Heart left ventricle (tissue), 16 donors: ENCODE measurements at regions not wholly inside any gene's neighbourhood (a gene's known extent, or its start where the extent isn't known, plus 50 kb on each side); places are given as distances from the start of the nearest gene placed in this dataset.

Source experiments
- ATAC-seq, 4 donors: fragments of 200-7000 bp; cut with Tn5 transposase; one replicate each; pipeline ENCODE4 v1.9.1; 2020 to 2022; ENCODE audit warnings: moderate library complexity in 4 of 4, mild to moderate bottlenecking in 3 of 4, moderate number of reproducible peaks in 1 of 4
- DNase-seq, 5 donors: peaks; one replicate each; pipeline ENCODE4 v3.0.0-alpha.2; 2020
- H3K27ac ChIP-seq, 12 donors: fragments of 200-600 bp; sonication (generic) in 4 of 12; one replicate each; pipeline versions ENCODE4 v1.5.0 to v1.8.0; 2016 to 2022; ENCODE audit warnings: mild to moderate bottlenecking in 2 of 12
- H3K27me3 ChIP-seq, 9 donors: fragments of 200-600 bp; sonication (generic) in 2 of 9; one replicate each; pipeline versions ENCODE4 v1.5.1 to v1.8.0; 2016 to 2022; ENCODE audit warnings: mild to moderate bottlenecking in 3 of 9
- H3K36me3 ChIP-seq, 9 donors: fragments of 200-600 bp; sonication (generic) in 2 of 9; one replicate each; pipeline versions ENCODE4 v1.5.0 to v1.8.0; 2018 to 2022; ENCODE audit warnings: mild to moderate bottlenecking in 2 of 9
- H3K4me1 ChIP-seq, 12 donors: fragments of 200-600 bp; sonication (generic) in 4 of 12; one replicate each; pipeline versions ENCODE4 v1.5.0 to v1.8.0; 2016 to 2022; ENCODE audit warnings: mild to moderate bottlenecking in 3 of 12
- H3K4me3 ChIP-seq, 12 donors: fragments of 200-600 bp; sonication (generic) in 4 of 12; one replicate each; pipeline versions ENCODE4 v1.5.0 to v1.8.0; 2017 to 2022; ENCODE audit warnings: mild to moderate bottlenecking in 9 of 12, moderate library complexity in 4 of 12
- H3K9me3 ChIP-seq, 12 donors: fragments of 200-600 bp; sonication (generic) in 4 of 12; one replicate each; pipeline versions ENCODE4 v1.5.0 to v1.8.0; 2016 to 2022; ENCODE audit warnings: mild to moderate bottlenecking in 1 of 12
- POLR2A ChIP-seq, 2 donors: fragments of 450-650 bp; IDR thresholded peaks; one replicate each; pipeline ENCODE4 v1.6.1; 2017; ENCODE audit warnings: antibody characterized with exemption in 2 of 2, mild to moderate bottlenecking in 2 of 2, moderate library complexity in 2 of 2
- WGBS, 4 donors: extraction: QIAGEN DNeasy Blood & Tissue Kit in 2 of 4; methylation state at CpG; one replicate each; pipeline versions ENCODE4 v1.1.5 to v1.1.7; 2013 to 2018; 5-methylcytosine and 5-hydroxymethylcytosine counted together
- intact Hi-C, 10 donors: fragments of 100-400 bp; cut with DNase I; formaldehyde crosslinking; loops; one replicate each; pipeline versions ENCODE4 v1.11.1 to v1.14.2; 2022
- TF ChIP-seq, protein P1 (sequence below), 12 donors: fragments of 200-600 bp; sonication (generic) in 4 of 12; IDR thresholded peaks; one replicate each; pipeline versions ENCODE4 v1.5.0 to v1.8.0; 2018 to 2022; ENCODE audit warnings: antibody characterized with exemption in 12 of 12, mild to moderate bottlenecking in 5 of 12
- donor health status: ischemic (EF 13 %, LVEDD 7.1; RV severe dilation, severe dysfunction).
- donor health status: healthy with polysubstance abuse.
- donor health status: DM: no; HTN: yes; CAD: no.
- donor health status: DM: no; HTN: no; CAD: no.
- donor health status: ischemic (EF 25% LVEDD 6.9; RV normal size, moderate dysfunction).
- donor health status: ischemic (EF 25% LVEDD 5.7; RV mildly dilated, moderate dysfunction).
- donor health status: healthy.
- donor health status: DM: yes; HTN: yes; CAD: no.
- donor health status: ischemic (EF 35%, LVEDD 5.7; RV mildly dilated, moderate dysfunction).
- donor health status: nonischemic (EF 11% LVEDD 7.7; RV severe dilation, severe dysfunction).
- donor health status: DM: yes; HTN: yes; CAD: no.
- donor health status: PGD.
- donor health status: ischemic (EF 29% LVEDD 5.4; RV normal size, mild dysfunction).
- donor health status: nonischemic (EF 23%, LVEDD 6.1; RV moderate dilation, normal function).

DNA sequence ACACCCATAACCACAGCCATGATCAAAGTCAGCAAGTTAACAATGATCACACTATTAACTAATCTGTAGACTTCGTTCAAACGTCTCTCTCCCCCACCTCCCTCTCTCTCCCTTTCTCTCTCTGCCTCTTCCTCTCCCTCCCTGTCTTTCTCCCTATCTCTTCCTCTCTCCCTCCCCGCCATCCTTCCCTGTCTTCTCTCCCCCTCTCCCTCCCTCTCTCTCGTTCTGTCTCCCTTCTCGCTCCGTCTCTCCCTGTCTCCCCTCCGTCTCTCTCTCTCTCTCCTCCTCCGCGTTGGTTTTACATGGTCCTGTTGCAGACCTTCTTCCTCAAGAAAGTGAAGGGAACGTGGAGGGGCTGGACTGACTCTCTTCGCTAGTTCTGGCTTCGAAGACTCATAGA, 308.9 kb upstream of the FOXQ1 start:
- no peak for ATAC-seq
- Histone ChIP-seq H3K9me3 (no peaks in the 10 kb centered on the region), H3K27ac (no peak overlapping the region), H3K27me3 (no peaks in the 10 kb centered on the region), H3K4me3 (no peak overlapping the region), H3K36me3 (no peaks in the 10 kb centered on the region), H3K4me1 (no peaks in the 10 kb centered on the region)
- no peak for DNase-seq
- WGBS, 4 donors: 77 to 80% (median 78%) methylated on average over 12 of the region's 12 CpGs
- intact Hi-C loops: no loop called here
- TF ChIP-seq, protein P1, sequence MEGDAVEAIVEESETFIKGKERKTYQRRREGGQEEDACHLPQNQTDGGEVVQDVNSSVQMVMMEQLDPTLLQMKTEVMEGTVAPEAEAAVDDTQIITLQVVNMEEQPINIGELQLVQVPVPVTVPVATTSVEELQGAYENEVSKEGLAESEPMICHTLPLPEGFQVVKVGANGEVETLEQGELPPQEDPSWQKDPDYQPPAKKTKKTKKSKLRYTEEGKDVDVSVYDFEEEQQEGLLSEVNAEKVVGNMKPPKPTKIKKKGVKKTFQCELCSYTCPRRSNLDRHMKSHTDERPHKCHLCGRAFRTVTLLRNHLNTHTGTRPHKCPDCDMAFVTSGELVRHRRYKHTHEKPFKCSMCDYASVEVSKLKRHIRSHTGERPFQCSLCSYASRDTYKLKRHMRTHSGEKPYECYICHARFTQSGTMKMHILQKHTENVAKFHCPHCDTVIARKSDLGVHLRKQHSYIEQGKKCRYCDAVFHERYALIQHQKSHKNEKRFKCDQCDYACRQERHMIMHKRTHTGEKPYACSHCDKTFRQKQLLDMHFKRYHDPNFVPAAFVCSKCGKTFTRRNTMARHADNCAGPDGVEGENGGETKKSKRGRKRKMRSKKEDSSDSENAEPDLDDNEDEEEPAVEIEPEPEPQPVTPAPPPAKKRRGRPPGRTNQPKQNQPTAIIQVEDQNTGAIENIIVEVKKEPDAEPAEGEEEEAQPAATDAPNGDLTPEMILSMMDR (IDR thresholded peaks at IDR 0.05): no peak
- no peak for TF ChIP-seq POLR2A (IDR thresholded peaks at IDR 0.05)

DNA sequence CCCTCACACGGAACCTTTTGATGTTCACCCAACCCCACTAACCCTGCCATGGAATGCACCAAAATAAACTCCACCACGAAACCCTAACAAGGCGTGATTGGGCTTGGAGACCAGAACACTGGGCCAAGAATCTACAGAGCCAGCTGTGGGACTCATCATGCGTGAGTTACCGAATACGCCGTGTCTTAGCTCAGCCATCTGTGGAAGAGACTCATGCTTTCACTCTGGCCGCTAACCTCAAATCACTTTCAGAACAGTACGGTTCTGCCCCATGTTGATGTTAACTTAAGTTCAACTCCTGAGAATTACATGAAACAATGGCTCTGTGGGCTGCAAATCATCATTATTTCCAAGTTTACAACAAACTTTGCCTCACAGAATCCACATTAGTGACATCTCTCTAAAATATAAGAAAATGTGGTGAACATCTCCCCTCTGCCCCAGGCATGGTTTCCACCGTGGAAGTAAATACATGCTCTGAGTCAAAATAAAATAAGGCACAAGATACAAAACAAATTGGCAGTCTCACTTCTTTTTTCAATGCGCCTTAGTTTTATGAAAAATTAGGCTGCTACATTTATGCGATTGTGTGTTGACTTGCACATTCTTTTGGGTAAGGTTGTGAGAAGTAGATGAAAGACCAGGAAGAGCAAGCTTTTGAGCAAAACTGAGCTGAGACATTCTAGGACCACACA, 308.9 kb upstream of the EXOC2 start:
- H3K9me3 ChIP-seq: no peaks in the 10 kb centered on the region
- no peak overlapping the region for H3K27ac ChIP-seq
- TF ChIP-seq, protein P1 (IDR thresholded peaks at IDR 0.05): no peak
- TF ChIP-seq POLR2A (IDR thresholded peaks at IDR 0.05): no peak
- ATAC-seq: no peak
- no peak for DNase-seq
- intact Hi-C loops: no loop called here
- H3K36me3 ChIP-seq: no peaks in the 10 kb centered on the region
- H3K27me3 ChIP-seq: no peaks in the 10 kb centered on the region
- WGBS, 4 donors: 81 to 87% (median 82%) methylated on average over 12 of the region's 12 CpGs
- H3K4me1 ChIP-seq: no peaks in the 10 kb centered on the region
- H3K4me3 ChIP-seq: no peak overlapping the region

DNA sequence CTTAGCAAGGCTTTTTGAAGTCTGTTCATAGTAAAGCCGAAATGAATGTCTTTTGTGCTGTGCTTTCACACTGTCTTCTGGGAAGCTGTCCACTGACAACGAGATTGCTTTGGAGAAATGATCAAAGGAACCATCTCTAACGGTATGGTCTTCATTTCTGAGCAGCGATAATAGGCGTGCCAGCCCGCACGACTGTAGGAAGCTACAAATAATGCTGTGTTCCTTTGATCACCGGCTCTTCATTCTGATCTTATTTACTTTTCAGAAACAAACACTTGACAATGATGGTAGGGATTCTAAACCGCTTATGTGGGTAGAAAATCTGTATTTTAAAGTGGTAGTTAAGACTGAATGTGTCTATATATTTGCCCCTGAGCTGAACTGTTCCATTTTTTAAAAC, 306.6 kb upstream of the EXOC2 start:
- WGBS, 4 donors: 84 to 88% (median 86%) methylated on average over 9 of the region's 9 CpGs
- no peak overlapping the region for H3K27ac ChIP-seq
- H3K9me3 ChIP-seq: no peaks in the 10 kb centered on the region
- H3K27me3 ChIP-seq: peaks cover 0 to 16% (median 0%) of the 10 kb centered on the region in 9 donors
- H3K4me1 ChIP-seq: no peaks in the 10 kb centered on the region
- H3K36me3 ChIP-seq: no peaks in the 10 kb centered on the region
- no peak for DNase-seq
- intact Hi-C loops: no loop called here
- TF ChIP-seq POLR2A (IDR thresholded peaks at IDR 0.05): no peak
- TF ChIP-seq, protein P1 (IDR thresholded peaks at IDR 0.05): no peak
- no peak for ATAC-seq
- H3K4me3 ChIP-seq: no peak overlapping the region

DNA sequence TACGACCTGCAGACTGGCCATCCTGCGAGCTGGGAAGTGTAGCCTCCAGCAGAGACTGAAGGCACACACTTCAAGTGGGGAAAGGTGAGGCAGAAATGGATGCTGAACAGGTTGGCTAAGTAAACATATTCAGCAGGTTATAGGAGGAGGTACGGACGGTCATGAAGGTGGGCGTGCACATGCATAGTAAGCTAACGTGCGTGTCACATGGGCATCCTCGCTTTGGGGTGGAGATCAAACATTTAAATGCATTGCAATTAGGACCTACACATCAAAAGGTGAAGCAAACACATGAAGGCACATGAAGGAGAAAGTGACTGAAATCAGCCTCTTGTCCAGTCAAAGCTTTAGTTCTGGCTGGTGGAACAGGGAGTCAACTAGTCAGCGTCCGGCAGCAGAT, 305.6 kb upstream of the EXOC2 start:
- H3K9me3 ChIP-seq: no peaks in the 10 kb centered on the region
- H3K4me1 ChIP-seq: no peaks in the 10 kb centered on the region
- ATAC-seq: no peak
- no peak for DNase-seq
- 90 to 94% (median 92%) methylated on average over 10 of the region's 10 CpGs for WGBS, 4 donors
- intact Hi-C loops: no loop called here
- H3K27me3 ChIP-seq: peaks cover 0 to 16% (median 0%) of the 10 kb centered on the region in 9 donors
- H3K36me3 ChIP-seq: no peaks in the 10 kb centered on the region
- H3K27ac ChIP-seq: no peak overlapping the region
- H3K4me3 ChIP-seq: no peak overlapping the region
- TF ChIP-seq, protein P1 (IDR thresholded peaks at IDR 0.05): no peak
- no peak for TF ChIP-seq POLR2A (IDR thresholded peaks at IDR 0.05)
